HT-29 (cell line): ENCODE measurements at regions not wholly inside any gene's neighbourhood (a gene's known extent, or its start where the extent isn't known, plus 50 kb on each side); places are given as distances from the start of the nearest gene placed in this dataset.
"Not testable (repeated sequence)": the region's sequence is repeated elsewhere in the genome, so short reads cannot be mapped to it uniquely, and the experiment has no call there.

Source experiments
- DNase-seq: peaks from one replicate; pipeline ENCODE4 v3.0.0-alpha.2; 2015; ENCODE audit warnings: low spot score

- DNase-seq: no peak
Measured at GRCh38 chr6:140343128-140343527, 968.7 kb upstream of the CITED2 start.

GRCh38 chr6:140341272-140341671 is 966.8 kb upstream of the CITED2 start:
- DNase-seq: no peak

- DNase-seq: no peak
Measured at GRCh38 chr6:140340795-140341194, 966.3 kb upstream of the CITED2 start.

GRCh38 chr6:140339084-140339483 is 964.6 kb upstream of the CITED2 start:
- not testable (repeated sequence) for DNase-seq

- DNase-seq: no peak
Measured at GRCh38 chr6:140321891-140322290, 947.4 kb upstream of the CITED2 start.

GRCh38 chr6:140320081-140321080 is 945.9 kb upstream of the CITED2 start:
- peak; percentile 53 for DNase-seq

- peak; percentile 5 for DNase-seq
Measured at GRCh38 chr6:140319209-140319608, 944.8 kb upstream of the CITED2 start.

GRCh38 chr6:140318408-140318807 is 944.0 kb upstream of the CITED2 start:
- no peak for DNase-seq

- no peak for DNase-seq
Measured at GRCh38 chr6:140317950-140318349, 943.5 kb upstream of the CITED2 start.

GRCh38 chr6:140316966-140317365 is 942.5 kb upstream of the CITED2 start:
- peak; percentile 51 for DNase-seq

GRCh38 chr6:140314682-140315081 is 940.2 kb upstream of the CITED2 start:
- DNase-seq: no peak

- no peak for DNase-seq
Measured at GRCh38 chr6:140311146-140311545, 936.7 kb upstream of the CITED2 start.

GRCh38 chr6:140303218-140303949 is 928.9 kb upstream of the CITED2 start:
- DNase-seq: no peak

GRCh38 chr6:140300331-140300730 is 925.9 kb upstream of the CITED2 start:
- DNase-seq: no peak

- DNase-seq: no peak
Measured at GRCh38 chr6:140289186-140289585, 914.7 kb upstream of the CITED2 start.

- no peak for DNase-seq
Measured at GRCh38 chr6:140285998-140286690, 911.7 kb upstream of the CITED2 start.

GRCh38 chr6:140285471-140285870 is 911.0 kb upstream of the CITED2 start:
- DNase-seq: no peak

GRCh38 chr6:140284871-140285270 is 910.4 kb upstream of the CITED2 start:
- no peak for DNase-seq

- no peak for DNase-seq
Measured at GRCh38 chr6:140283197-140283596, 908.7 kb upstream of the CITED2 start.

GRCh38 chr6:140281767-140282166 is 907.3 kb upstream of the CITED2 start:
- no peak for DNase-seq

- DNase-seq: no peak
Measured at GRCh38 chr6:140281236-140281635, 906.8 kb upstream of the CITED2 start.

- no peak for DNase-seq
Measured at GRCh38 chr6:140276719-140277118, 902.3 kb upstream of the CITED2 start.
